H1 (cell line): ENCODE measurements at regions not wholly inside any gene's neighbourhood (a gene's known extent, or its start where the extent isn't known, plus 50 kb on each side); places are given as distances from the start of the nearest gene placed in this dataset.

Experiments used
- CTCF ChIA-PET: fragments of 300-600 bp; sonication (Branson Sonifier 250); formaldehyde crosslinking; loops from one replicate; lab custom pipeline; 2021; ENCODE audit not compliant: partially characterized antibody; lab: Charles Lee
- POLR2A ChIA-PET: fragments of 300-600 bp; sonication (Branson Sonifier 250); formaldehyde crosslinking; loops from one replicate; lab custom pipeline; 2021; ENCODE audit warnings: inconsistent platforms; ENCODE audit not compliant: partially characterized antibody; lab: Charles Lee
- DNase-seq, 2 experiments: peaks; one replicate each; pipeline versions ENCODE4 v3.0.0 to v3.0.0-alpha.2; 2010 to 2022; ENCODE audit warnings: low spot score in 2 of 2, low read depth in 1 of 2, mixed read lengths in 1 of 2
- FAIRE-seq: peaks from 2 replicates; lab custom pipeline; 2011; peaks lifted over from hg19 to GRCh38; lab: Jason Lieb, UNC
- H2AFZ ChIP-seq: 2 replicates; pipeline ENCODE4 v1.8.1; 2012; ENCODE audit warnings: low read length, inconsistent platforms
- H2AK5ac ChIP-seq: 2 replicates; pipeline ENCODE4 v1.6.1; 2013; ENCODE audit warnings: low read depth, low read length
- H2BK120ac ChIP-seq: replicated peaks from 2 replicates; pipeline ENCODE3; 2013; ENCODE audit warnings: low read depth, low read length, inconsistent platforms
- H2BK12ac ChIP-seq: 2 replicates; pipeline ENCODE4 v1.6.1; 2013; ENCODE audit warnings: low read depth, low read length
- H2BK15ac ChIP-seq: 2 replicates; pipeline ENCODE4 v1.6.1; 2013; ENCODE audit warnings: low read length
- H2BK20ac ChIP-seq: 2 replicates; pipeline ENCODE4 v1.6.1; 2013; ENCODE audit warnings: low read length
- H2BK5ac ChIP-seq: 2 replicates; pipeline ENCODE4 v1.6.1; 2013; ENCODE audit warnings: low read depth, low read length
- H3K14ac ChIP-seq: 2 replicates; pipeline ENCODE4 v1.6.1; 2013; ENCODE audit warnings: inconsistent platforms; ENCODE audit not compliant: insufficient read length
- H3K18ac ChIP-seq: 2 replicates; pipeline ENCODE4 v1.6.1; 2013; ENCODE audit warnings: low read length; ENCODE audit errors: extremely low read depth
- H3K23ac ChIP-seq: 2 replicates; pipeline ENCODE4 v1.6.1; 2013; ENCODE audit warnings: inconsistent platforms; ENCODE audit not compliant: insufficient read length
- H3K23me2 ChIP-seq: 2 replicates; pipeline ENCODE4 v1.6.1; 2013; ENCODE audit warnings: low read depth, low read length
- H3K27ac ChIP-seq: 2 replicates; pipeline ENCODE4 v1.6.1; 2011; ENCODE audit warnings: low read depth, low read length, inconsistent platforms
- H3K27me3 ChIP-seq, 4 experiments: replicated peaks in 1 of 4; 1 replicate in 1 of 4; 2 replicates in 3 of 4; pipeline versions ENCODE4 v1.6.1 to v1.8.1; 2011 to 2013; ENCODE audit warnings: low read length in 3 of 4, mild to moderate bottlenecking in 3 of 4, inconsistent platforms in 2 of 4, mixed read lengths in 2 of 4, moderate library complexity in 1 of 4; ENCODE audit not compliant: control insufficient read depth in 3 of 4, insufficient read depth in 3 of 4; ENCODE audit errors: extremely low read depth in 1 of 4
- H3K36me3 ChIP-seq, 4 experiments: 2 replicates each; pipeline versions ENCODE4 v1.6.1 to v1.8.1; 2011 to 2013; ENCODE audit warnings: mild to moderate bottlenecking in 4 of 4, low read length in 3 of 4, moderate library complexity in 2 of 4, control low read depth in 1 of 4, inconsistent platforms in 1 of 4; ENCODE audit not compliant: insufficient read depth in 4 of 4, control insufficient read depth in 2 of 4
- H3K4ac ChIP-seq: replicated peaks from 2 replicates; pipeline ENCODE3; 2013; ENCODE audit warnings: low read length, low read depth, mixed read lengths, inconsistent platforms; ENCODE audit not compliant: insufficient read length
- H3K4me1 ChIP-seq, 4 experiments: replicated peaks in 1 of 4; 1 replicate in 1 of 4; 2 replicates in 3 of 4; pipeline versions ENCODE4 v1.6.1 to v1.8.1; 2011 to 2013; ENCODE audit warnings: low read length in 3 of 4, inconsistent platforms in 2 of 4, mixed read lengths in 1 of 4; ENCODE audit not compliant: insufficient read depth in 4 of 4, control insufficient read depth in 3 of 4
- H3K4me2 ChIP-seq, 2 experiments: 2 replicates each; pipeline versions ENCODE4 v1.6.1 to v1.8.1; 2011 to 2013; ENCODE audit warnings: low read depth in 2 of 2, low read length in 2 of 2, control low read depth in 1 of 2, inconsistent platforms in 1 of 2, mild to moderate bottlenecking in 1 of 2; ENCODE audit not compliant: insufficient read depth in 1 of 2
- H3K4me3 ChIP-seq, 4 experiments: fragments of 200-600, 300-600 bp in 1 of 4; sonication (generic), shearing (Covaris generic), sonication (Bioruptor Twin) in 1 of 4; 2 replicates each; pipeline versions ENCODE4 v1.5.1 to v1.8.1; 2011 to 2016; ENCODE audit warnings: low read length in 4 of 4, low read depth in 3 of 4, control low read depth in 2 of 4, inconsistent platforms in 2 of 4, mild to moderate bottlenecking in 2 of 4, mixed read lengths in 1 of 4, moderate library complexity in 1 of 4; ENCODE audit not compliant: insufficient read depth in 2 of 4; ENCODE audit errors: extremely low read depth in 1 of 4
- H3K56ac ChIP-seq: replicated peaks from 2 replicates; pipeline ENCODE3; 2013; ENCODE audit warnings: low read depth, mild to moderate bottlenecking, mixed read lengths, low read length, inconsistent platforms; ENCODE audit not compliant: insufficient read length
- H3K79me1 ChIP-seq: 2 replicates; pipeline ENCODE4 v1.6.1; 2013; ENCODE audit warnings: low read depth, low read length, control low read depth
- H3K79me2 ChIP-seq, 2 experiments: 2 replicates each; pipeline versions ENCODE4 v1.6.1 to v1.8.1; 2012 to 2013; ENCODE audit warnings: low read length in 2 of 2, mild to moderate bottlenecking in 2 of 2, inconsistent platforms in 1 of 2; ENCODE audit not compliant: insufficient read depth in 2 of 2, control insufficient read depth in 1 of 2
- H3K9ac ChIP-seq, 4 experiments: replicated peaks in 1 of 4; 1 replicate in 1 of 4; 2 replicates in 3 of 4; pipeline versions ENCODE4 v1.6.1 to v1.8.1; 2011 to 2013; ENCODE audit warnings: low read depth in 3 of 4, low read length in 3 of 4, control low read depth in 2 of 4, mild to moderate bottlenecking in 2 of 4, moderate library complexity in 2 of 4, inconsistent platforms in 1 of 4; ENCODE audit errors: extremely low read depth in 1 of 4
- H3K9me3 ChIP-seq, 2 experiments: 2 replicates each; pipeline versions ENCODE4 v1.6.1 to v1.8.1; 2012 to 2013; ENCODE audit warnings: mild to moderate bottlenecking in 2 of 2, moderate library complexity in 2 of 2, control low read depth in 1 of 2, inconsistent platforms in 1 of 2, low read depth in 1 of 2, low read length in 1 of 2, mixed read lengths in 1 of 2; ENCODE audit not compliant: insufficient read depth in 2 of 2
- H4K20me1 ChIP-seq, 2 experiments: replicated peaks in 1 of 2; 2 replicates each; pipeline versions ENCODE3 to v1.8.1; 2011 to 2013; ENCODE audit warnings: inconsistent platforms in 2 of 2, low read length in 2 of 2, mild to moderate bottlenecking in 1 of 2; ENCODE audit not compliant: insufficient read depth in 2 of 2, control insufficient read depth in 1 of 2
- H4K5ac ChIP-seq: 2 replicates; pipeline ENCODE4 v1.6.1; 2013; ENCODE audit warnings: low read length, low read depth, mixed read lengths, inconsistent platforms; ENCODE audit not compliant: insufficient read length
- H4K8ac ChIP-seq: 2 replicates; pipeline ENCODE4 v1.8.0; 2013; ENCODE audit warnings: mild to moderate bottlenecking, moderate library complexity, low read length, inconsistent platforms; ENCODE audit not compliant: insufficient read depth; ENCODE audit errors: extremely low read depth
- H4K91ac ChIP-seq: replicated peaks from 2 replicates; pipeline ENCODE3; 2013; ENCODE audit warnings: low read length, mixed read lengths, inconsistent platforms; ENCODE audit not compliant: insufficient read length
- SIRT6 ChIP-seq: IDR thresholded peaks from one replicate; pipeline ENCODE4 v1.7.1; 2012; ENCODE audit warnings: low read length, inconsistent platforms
- SP4 ChIP-seq: IDR thresholded peaks from 2 replicates; pipeline ENCODE4 v1.6.1; 2012; ENCODE audit warnings: low read length, inconsistent platforms
- WGBS, 2 experiments: shearing (Covaris generic) in 1 of 2; methylation state at CpG; one replicate each; pipeline versions ENCODE4 v1.1.6 to v1.1.7; 2013 to 2015; ENCODE audit warnings: low lambda C conversion rate in 2 of 2, mixed read lengths in 2 of 2, inconsistent platforms in 1 of 2, low coverage in 1 of 2, missing lambda C conversion rate in 1 of 2; ENCODE audit not compliant: insufficient replicate concordance in 2 of 2, insufficient coverage in 1 of 2, insufficient read length in 1 of 2; ENCODE audit errors: extremely low coverage in 1 of 2, missing lambda C conversion rate in 1 of 2; 5-methylcytosine and 5-hydroxymethylcytosine counted together
- TF ChIP-seq, protein P1 (sequence below), 3 experiments: IDR thresholded peaks; 1 replicate in 2 of 3; 2 replicates in 1 of 3; pipeline versions ENCODE4 v1.5.1 to v1.6.1; 2011; ENCODE audit warnings: low read length in 3 of 3, mild to moderate bottlenecking in 3 of 3, inconsistent platforms in 2 of 3, low read depth in 1 of 3, moderate library complexity in 1 of 3; ENCODE audit not compliant: insufficient read depth in 1 of 3; ENCODE audit errors: control extremely low read depth in 1 of 3
- TF ChIP-seq, protein P2 (sequence below): IDR thresholded peaks from 2 replicates; pipeline ENCODE4 v1.6.1; 2012; ENCODE audit warnings: inconsistent platforms

DNA sequence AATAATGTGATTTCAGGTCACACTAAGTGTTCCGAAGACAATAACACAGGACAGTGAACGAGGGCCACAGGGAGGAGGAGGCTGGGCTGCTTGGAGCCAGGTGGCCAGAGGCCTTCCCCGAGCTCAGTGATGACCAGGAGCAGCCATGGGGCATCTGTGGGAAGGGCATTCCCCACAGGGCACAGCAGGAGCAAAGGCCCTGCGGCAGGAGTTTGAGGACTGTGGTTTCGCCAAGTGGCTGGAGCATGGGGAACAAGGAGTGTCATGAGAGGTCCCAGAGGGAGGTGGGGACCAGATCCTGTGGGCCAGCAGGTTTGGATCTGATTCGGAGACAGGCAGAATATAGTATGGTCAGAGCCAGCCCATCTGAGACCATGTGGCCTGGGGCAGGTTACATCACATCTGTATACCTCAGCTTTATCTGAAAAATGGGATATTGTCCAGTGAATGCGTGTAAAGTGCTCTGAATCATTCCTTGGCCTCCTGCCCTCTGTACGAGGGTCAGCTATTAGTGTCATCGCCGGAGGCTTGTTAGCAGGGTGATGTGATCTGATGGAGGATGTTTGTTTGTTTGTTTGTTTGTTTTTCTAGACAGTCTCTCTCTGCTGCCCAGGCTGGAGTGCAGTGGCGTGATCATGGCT lies 176.8 kb downstream of the KATNIP start:
- no peaks in the 10 kb centered on the region; the same call in 1 of the 2 replicates for H3K79me1 ChIP-seq
- no peak overlapping the region for H4K8ac ChIP-seq
- no peak overlapping the region for H2BK120ac ChIP-seq
- H4K20me1 ChIP-seq = peaks cover 0 to 3% of the 10 kb centered on the region in 2 experiments
- H3K9me3 ChIP-seq = no peaks in the 10 kb centered on the region
- no peaks in the 10 kb centered on the region for H3K27me3 ChIP-seq
- DNase-seq (no peak), FAIRE-seq (no peak)
- TF ChIP-seq, protein P1, sequence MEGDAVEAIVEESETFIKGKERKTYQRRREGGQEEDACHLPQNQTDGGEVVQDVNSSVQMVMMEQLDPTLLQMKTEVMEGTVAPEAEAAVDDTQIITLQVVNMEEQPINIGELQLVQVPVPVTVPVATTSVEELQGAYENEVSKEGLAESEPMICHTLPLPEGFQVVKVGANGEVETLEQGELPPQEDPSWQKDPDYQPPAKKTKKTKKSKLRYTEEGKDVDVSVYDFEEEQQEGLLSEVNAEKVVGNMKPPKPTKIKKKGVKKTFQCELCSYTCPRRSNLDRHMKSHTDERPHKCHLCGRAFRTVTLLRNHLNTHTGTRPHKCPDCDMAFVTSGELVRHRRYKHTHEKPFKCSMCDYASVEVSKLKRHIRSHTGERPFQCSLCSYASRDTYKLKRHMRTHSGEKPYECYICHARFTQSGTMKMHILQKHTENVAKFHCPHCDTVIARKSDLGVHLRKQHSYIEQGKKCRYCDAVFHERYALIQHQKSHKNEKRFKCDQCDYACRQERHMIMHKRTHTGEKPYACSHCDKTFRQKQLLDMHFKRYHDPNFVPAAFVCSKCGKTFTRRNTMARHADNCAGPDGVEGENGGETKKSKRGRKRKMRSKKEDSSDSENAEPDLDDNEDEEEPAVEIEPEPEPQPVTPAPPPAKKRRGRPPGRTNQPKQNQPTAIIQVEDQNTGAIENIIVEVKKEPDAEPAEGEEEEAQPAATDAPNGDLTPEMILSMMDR (IDR thresholded peaks at IDR 0.05; ENCODE audit: control extremely low read depth in 1 of 3, insufficient read depth in 1 of 3, low read depth in 1 of 3, low read length in 3 of 3) = no peak
- TF ChIP-seq SP4 = no peak
- TF ChIP-seq, protein P2, sequence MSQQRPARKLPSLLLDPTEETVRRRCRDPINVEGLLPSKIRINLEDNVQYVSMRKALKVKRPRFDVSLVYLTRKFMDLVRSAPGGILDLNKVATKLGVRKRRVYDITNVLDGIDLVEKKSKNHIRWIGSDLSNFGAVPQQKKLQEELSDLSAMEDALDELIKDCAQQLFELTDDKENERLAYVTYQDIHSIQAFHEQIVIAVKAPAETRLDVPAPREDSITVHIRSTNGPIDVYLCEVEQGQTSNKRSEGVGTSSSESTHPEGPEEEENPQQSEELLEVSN = no peak
- TF ChIP-seq SIRT6 = no peak
- no peak overlapping the region for H2BK20ac ChIP-seq
- no peak overlapping the region for H3K4me3 ChIP-seq
- no peak overlapping the region for H3K18ac ChIP-seq
- H2BK15ac ChIP-seq = no peak overlapping the region
- no peak overlapping the region for H3K4me2 ChIP-seq
- no peak overlapping the region for H2AK5ac ChIP-seq
- no peak overlapping the region for H3K9ac ChIP-seq
- H2AFZ ChIP-seq = no peak overlapping the region
- ChIA-PET CTCF (no interaction called here), POLR2A (no interaction called here)
- H3K14ac ChIP-seq = no peak overlapping the region
- no peak overlapping the region for H2BK5ac ChIP-seq
- no peak overlapping the region for H3K27ac ChIP-seq
- H4K91ac ChIP-seq = no peak overlapping the region
- no peak overlapping the region for H3K4ac ChIP-seq
- H4K5ac ChIP-seq = no peak overlapping the region
- H3K23me2 ChIP-seq = no peaks in the 10 kb centered on the region; the same call in 1 of the 2 replicates
- no peak overlapping the region for H2BK12ac ChIP-seq
- H3K56ac ChIP-seq = no peak overlapping the region
- no peaks in the 10 kb centered on the region for H3K79me2 ChIP-seq
- no peaks in the 10 kb centered on the region for H3K4me1 ChIP-seq
- WGBS, 2 experiments = 86% methylated on average over 11 of the region's 11 CpGs; no CpG with 5 or more reads in 1 of the 2 experiments
- no peaks in the 10 kb centered on the region; a peak in 3 of 8 replicates for H3K36me3 ChIP-seq
- no peak overlapping the region for H3K23ac ChIP-seq
